ENCODE measurements at regions not wholly inside any gene's neighbourhood (a gene's known extent, or its start where the extent isn't known, plus 50 kb on each side); places are given as distances from the start of the nearest gene placed in this dataset.

DNA sequence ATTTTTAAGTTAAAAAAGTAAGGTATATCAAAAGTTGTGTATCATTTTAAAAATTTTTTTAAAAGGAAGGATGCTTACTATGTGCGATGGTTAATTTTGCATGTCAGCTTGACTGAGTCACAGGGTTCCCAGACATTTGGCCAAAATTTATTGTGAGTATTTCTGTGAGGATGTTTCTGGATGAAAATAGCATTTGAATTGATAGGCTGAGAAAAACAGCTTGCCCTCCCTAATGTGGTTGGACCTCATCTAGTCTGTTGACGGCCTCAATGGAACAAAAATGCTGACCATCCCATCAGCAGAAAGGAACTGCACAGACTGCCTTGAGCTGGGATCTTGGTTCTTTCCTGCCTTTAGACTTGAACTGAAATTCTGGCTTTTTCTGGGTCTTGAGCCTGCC, 724.5 kb downstream of the NCAM2 start:
- DNase-seq (ENCODE audit: low read depth in 2 of 2): no peak

DNA sequence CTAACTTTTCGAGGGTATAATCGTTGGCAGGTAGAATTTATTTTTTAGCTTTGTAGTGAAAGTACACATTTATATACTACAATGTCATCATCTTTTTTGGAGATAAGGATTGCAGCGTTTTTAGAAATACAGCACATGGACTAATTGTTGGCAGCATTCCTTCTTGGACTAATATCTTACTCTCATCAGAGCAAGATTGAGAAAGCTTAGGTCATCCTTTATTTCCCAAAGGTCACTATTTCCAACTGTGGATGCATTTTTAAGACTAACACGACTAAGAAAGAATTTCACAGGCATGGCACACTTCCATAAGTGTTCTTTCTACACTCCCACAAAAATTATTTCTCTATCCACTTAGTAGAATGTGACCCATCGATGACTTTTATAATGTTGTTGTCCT, 732.3 kb downstream of the NCAM2 start:
- DNase-seq (ENCODE audit: low read depth in 2 of 2): no peak

GRCh38 chr21:21731626-21732025, 733.4 kb downstream of the NCAM2 start:
- no peak for DNase-seq (ENCODE audit: low read depth in 2 of 2)

GRCh38 chr21:21734088-21734487, 735.9 kb downstream of the NCAM2 start:
- DNase-seq (ENCODE audit: low read depth in 2 of 2): no peak

DNA sequence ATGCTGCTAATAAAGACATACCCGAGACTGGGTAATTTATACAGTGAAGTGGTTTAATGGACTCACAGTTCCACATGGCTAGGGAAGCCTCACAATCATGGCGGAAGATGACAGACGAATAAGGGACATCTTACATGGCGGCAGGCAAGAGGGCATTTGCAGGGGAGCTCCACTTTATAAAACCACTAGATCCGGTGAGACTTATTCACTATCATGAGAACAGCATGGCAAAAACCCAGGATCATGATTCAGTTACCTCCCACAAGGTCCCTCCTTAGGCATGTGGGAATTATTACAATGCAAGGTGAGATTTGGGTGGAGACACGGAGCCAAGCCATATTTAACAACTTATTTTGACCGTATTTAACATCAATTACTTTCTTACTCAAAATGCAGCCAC, 739.0 kb downstream of the NCAM2 start:
- DNase-seq (ENCODE audit: low read depth in 2 of 2): no peak

GRCh38 chr21:21740207-21740606, 742.0 kb downstream of the NCAM2 start:
- DNase-seq (ENCODE audit: low read depth in 2 of 2): no peak

GRCh38 chr21:21750124-21750825, 752.1 kb downstream of the NCAM2 start:
- no peak for DNase-seq (ENCODE audit: low read depth in 2 of 2)

GRCh38 chr21:21751286-21751685, 753.1 kb downstream of the NCAM2 start:
- DNase-seq (ENCODE audit: low read depth in 2 of 2): no peak

- DNase-seq (ENCODE audit: low read depth in 2 of 2): no peak
Observed at GRCh38 chr21:21762855-21763254, 764.6 kb downstream of the NCAM2 start.

- no peak for DNase-seq (ENCODE audit: low read depth in 2 of 2)
Observed at GRCh38 chr21:21764281-21764680, 766.1 kb downstream of the NCAM2 start.

GRCh38 chr21:21767276-21767675, 769.1 kb downstream of the NCAM2 start:
- no peak for DNase-seq (ENCODE audit: low read depth in 2 of 2)

GRCh38 chr21:21788591-21788990, 790.4 kb downstream of the NCAM2 start:
- no peak for DNase-seq (ENCODE audit: low read depth in 2 of 2)

DNA sequence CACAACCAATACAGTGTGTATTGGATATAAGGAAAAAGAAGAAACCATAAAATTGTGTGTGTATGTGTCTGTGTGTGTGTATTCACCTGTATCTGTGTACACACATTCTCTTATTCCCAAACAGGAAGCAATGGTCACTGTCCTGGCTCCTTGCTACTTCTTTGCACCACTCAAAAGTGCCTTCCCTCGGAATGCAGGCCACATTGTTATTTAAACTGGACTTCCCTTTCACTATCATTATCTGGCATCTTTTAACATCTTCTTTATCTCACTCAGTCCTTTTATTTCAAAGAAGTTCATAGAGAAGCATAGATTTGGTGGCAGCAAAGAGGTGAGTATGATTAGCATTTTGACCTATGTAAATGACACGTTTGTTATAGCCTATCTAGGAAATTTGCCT, 803.7 kb downstream of the NCAM2 start:
- DNase-seq (ENCODE audit: low read depth in 2 of 2): no peak

GRCh38 chr21:21806711-21807597, 808.7 kb downstream of the NCAM2 start:
- DNase-seq (ENCODE audit: low read depth in 2 of 2): no peak

DNA sequence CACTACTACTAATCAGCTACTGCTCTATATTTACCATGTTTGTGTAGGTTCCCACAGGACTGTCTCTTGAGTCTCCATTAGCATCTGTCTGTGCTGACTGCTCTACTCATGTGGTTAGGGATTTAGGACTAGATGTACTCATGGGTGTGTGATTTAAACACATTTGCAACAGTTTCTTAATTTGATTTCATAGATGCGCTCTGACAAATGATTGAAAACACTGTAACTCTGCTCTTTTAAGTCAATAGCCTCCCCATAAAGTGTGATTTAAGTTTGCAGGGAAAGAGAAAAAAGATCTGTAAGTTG, 809.3 kb downstream of the NCAM2 start:
- no peak for DNase-seq (ENCODE audit: low read depth in 2 of 2)

- no peak for DNase-seq (ENCODE audit: low read depth in 2 of 2)
Observed at GRCh38 chr21:21813289-21813688, 815.1 kb downstream of the NCAM2 start.

DNA sequence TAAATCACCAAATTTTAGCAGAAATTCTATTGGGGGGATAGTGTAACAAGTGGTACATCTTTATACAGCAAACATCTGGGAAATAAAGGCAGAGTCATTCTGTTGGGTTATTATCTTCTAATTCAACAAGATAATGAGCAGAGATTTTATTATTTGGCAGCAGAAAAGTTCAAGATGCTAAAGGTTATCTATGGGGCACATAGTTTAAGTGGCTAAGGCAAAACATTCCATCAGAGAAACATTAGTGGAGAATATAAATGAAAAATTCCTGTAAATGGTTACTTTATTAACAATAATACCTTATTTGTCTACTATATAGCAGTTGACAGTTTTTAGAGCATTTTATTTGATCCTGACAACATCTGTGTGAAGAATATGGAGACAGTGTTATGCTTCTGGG, 815.7 kb downstream of the NCAM2 start:
- DNase-seq (ENCODE audit: low read depth in 2 of 2): no peak

DNA sequence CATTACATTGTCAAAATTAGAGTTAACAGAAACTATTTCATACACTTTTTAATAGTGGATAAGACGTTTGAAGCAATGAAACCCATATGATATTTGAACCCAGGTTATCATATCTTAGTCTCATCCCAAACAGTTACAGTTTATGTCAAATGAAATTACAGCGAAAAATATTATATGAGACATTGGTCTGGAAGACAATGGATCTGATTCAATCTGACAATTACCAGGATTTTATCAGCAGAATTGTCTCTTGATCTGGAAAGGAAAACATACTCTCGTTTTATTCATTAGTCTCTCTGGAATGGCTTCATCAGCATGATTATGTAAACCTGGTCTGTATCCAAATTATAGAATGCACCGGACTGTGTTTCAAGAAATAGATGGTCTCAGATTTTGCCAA, 818.6 kb downstream of the NCAM2 start:
- DNase-seq (ENCODE audit: low read depth in 2 of 2): no peak

GRCh38 chr21:21818898-21819297, 820.7 kb downstream of the NCAM2 start:
- no peak for DNase-seq (ENCODE audit: low read depth in 2 of 2)

- no peak for DNase-seq (ENCODE audit: low read depth in 2 of 2)
Observed at GRCh38 chr21:21828130-21828529, 829.9 kb downstream of the NCAM2 start.

GRCh38 chr21:21831036-21831435, 832.8 kb downstream of the NCAM2 start:
- no peak for DNase-seq (ENCODE audit: low read depth in 2 of 2)

DNA sequence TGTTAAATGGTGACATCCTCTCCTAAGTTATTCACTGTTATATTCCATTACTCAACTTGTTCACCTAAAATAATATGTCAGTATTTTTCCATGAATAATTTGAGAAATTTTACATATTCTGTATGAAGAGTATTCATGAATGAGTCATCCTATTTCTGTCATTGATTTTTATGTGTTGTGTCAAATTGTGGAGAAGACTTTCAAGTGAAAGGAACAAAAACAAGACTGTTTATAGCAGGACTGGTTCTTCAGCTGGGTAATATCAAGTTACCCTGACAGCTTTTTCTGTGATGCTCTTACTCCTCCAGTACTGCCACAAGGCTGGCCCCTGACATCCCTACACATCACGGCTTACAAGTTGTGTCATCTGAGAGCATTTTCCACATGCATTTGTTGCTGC, 847.7 kb downstream of the NCAM2 start:
- no peak for DNase-seq (ENCODE audit: low read depth in 2 of 2)

GRCh38 chr21:21851205-21851604, 853.0 kb downstream of the NCAM2 start:
- no peak for DNase-seq (ENCODE audit: low read depth in 2 of 2)

Data from stimulated activated CD8-positive, alpha-beta memory T cell treated with anti-CD3 and anti-CD28 coated beads, Interleukin-2, amount 100 ng/mL, for 1 hour (primary cell).